ENCODE measurements at regions not wholly inside any gene's neighbourhood (a gene's known extent, or its start where the extent isn't known, plus 50 kb on each side); places are given as distances from the start of the nearest gene placed in this dataset.

GRCh38 chr15:39323157-39323556 lies 257.7 kb upstream of the THBS1 start:
- TF ChIP-seq CTCF (IDR thresholded peaks at IDR 0.05; ENCODE audit: low read length) (no peak), EZH2 (optimal IDR thresholded peaks at IDR 0.05; ENCODE audit: low read depth, low read length) (no peak), EZH2phosphoT487 (IDR thresholded peaks at IDR 0.05; ENCODE audit: low read length) (no peak)

All from MM.1S (cell line).